ENCODE measurements at regions not wholly inside any gene's neighbourhood (a gene's known extent, or its start where the extent isn't known, plus 50 kb on each side); places are given as distances from the start of the nearest gene placed in this dataset.

DNA sequence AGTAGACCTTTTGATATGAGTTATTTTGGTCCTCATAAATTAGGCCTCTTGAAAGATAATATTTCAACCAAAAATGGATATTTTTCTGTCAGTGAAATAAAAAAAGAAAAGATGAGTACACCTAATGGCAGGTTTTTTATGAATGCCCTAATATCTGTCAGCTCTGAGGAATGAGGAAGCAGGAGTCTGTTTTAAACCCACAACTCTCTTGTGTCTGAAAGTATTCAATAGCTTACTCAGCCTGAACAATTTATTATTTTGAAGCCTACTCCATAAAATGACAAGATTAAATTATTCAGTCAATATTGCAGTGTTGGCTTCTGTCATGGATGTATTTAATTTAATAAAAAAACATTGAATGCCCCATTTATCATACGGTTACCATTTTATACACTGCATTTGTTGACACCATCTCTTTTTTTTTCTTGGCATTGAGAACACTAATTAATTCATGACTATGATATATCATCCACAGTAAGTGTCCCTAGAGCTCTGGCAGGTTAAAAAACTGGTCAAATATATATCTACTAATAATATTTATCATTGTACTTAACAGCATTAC, 548.2 kb downstream of the CBLN2 start:
- no peak for DNase-seq (ENCODE audit: low spot score)
- TF ChIP-seq, protein P1, sequence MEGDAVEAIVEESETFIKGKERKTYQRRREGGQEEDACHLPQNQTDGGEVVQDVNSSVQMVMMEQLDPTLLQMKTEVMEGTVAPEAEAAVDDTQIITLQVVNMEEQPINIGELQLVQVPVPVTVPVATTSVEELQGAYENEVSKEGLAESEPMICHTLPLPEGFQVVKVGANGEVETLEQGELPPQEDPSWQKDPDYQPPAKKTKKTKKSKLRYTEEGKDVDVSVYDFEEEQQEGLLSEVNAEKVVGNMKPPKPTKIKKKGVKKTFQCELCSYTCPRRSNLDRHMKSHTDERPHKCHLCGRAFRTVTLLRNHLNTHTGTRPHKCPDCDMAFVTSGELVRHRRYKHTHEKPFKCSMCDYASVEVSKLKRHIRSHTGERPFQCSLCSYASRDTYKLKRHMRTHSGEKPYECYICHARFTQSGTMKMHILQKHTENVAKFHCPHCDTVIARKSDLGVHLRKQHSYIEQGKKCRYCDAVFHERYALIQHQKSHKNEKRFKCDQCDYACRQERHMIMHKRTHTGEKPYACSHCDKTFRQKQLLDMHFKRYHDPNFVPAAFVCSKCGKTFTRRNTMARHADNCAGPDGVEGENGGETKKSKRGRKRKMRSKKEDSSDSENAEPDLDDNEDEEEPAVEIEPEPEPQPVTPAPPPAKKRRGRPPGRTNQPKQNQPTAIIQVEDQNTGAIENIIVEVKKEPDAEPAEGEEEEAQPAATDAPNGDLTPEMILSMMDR (IDR thresholded peaks at IDR 0.05; ENCODE audit: extremely low read depth, missing control alignments) = no peak

DNA sequence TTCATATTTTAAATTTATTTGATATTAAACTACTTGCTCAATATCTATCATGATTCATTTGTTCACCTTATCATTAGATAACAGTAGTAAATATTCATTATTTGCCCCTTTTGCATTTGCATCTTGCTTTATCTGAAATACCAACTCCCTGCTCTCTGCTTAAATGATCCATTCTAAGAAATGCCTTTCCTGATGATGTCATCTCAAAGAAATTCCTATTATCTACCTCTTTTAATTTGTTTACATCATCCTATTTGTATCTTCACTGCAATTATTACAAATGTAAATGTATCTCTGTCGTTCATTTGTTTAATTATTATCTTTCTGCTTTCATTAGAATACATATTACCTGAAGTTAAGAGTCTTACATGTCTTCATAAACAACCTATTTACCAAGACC, 549.9 kb downstream of the CBLN2 start:
- no peak for DNase-seq (ENCODE audit: low spot score)
- TF ChIP-seq, protein P1 (IDR thresholded peaks at IDR 0.05; ENCODE audit: extremely low read depth, missing control alignments) = no peak

DNA sequence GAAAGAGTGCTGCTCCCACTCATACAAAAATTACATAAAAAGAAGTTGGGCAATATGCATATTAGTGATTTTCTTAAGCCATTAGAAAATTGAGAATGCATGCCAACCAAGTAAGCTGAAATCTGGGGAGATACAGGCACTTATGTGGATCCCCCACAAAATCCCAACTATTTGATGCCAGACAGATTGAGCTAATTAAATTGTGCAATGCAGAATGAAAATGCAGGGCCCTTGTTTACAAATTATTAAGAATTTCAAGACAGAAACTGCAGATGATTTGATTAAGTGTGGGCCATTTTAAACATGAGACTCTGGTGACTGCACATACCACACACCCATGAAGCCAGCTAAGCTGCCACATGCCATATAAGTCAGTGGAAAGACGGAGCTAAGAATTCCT, 554.5 kb downstream of the CBLN2 start:
- TF ChIP-seq, protein P1 (IDR thresholded peaks at IDR 0.05; ENCODE audit: extremely low read depth, missing control alignments) = no peak
- DNase-seq (ENCODE audit: low spot score) = no peak

DNA sequence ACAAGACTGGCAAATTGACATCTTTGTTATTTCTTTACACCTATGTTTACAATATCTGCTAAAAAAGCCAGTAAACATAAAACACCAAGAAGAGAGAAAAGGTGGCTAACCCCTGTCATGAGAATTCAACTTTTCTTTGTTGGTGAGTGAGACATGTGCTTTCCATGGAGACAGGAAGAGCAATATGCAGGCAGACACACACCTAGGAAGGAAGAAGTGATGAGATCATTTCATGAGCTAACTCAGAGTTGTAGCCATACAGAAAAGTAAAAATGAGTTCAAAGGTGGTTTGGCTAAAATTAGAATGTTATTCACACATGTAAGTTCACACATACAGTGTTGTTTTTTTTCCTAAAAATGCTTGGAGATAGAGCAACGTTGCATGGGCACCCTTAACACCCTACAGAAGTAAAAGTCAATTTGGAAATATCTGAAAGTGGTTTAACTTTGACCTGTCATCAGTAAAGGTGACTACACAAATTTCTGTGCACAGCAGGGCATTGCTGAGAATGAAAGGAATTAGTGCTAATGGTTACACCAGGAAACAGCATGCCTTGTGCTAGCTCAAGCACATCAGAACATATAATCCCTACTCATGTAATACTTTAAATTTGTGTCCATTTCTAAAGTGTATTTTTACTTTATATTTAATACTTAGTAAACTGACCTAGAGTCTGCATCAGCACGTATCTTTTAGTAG, 557.6 kb downstream of the CBLN2 start:
- TF ChIP-seq, protein P1 (IDR thresholded peaks at IDR 0.05; ENCODE audit: extremely low read depth, missing control alignments) = no peak
- no peak for DNase-seq (ENCODE audit: low spot score)

DNA sequence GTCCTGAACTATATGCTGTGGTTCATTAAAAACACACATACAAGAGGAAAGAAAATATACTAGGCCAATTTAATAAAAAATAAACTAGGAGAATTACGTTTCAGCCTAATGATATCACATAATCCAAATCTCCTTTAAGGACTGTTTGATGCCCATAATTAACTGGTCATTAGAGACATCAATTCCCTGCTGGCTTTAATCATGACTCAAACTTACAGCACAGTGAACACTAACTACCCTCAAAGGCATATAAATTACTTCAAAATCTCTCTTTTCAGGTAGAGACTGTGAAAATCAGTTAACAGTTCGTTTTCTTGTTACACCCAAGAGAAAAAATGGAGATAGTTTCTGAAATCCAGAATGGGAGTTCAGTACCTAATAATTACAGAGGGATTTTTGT, 567.4 kb downstream of the CBLN2 start:
- TF ChIP-seq, protein P1 (IDR thresholded peaks at IDR 0.05; ENCODE audit: extremely low read depth, missing control alignments) = no peak
- DNase-seq (ENCODE audit: low spot score) = no peak

DNA sequence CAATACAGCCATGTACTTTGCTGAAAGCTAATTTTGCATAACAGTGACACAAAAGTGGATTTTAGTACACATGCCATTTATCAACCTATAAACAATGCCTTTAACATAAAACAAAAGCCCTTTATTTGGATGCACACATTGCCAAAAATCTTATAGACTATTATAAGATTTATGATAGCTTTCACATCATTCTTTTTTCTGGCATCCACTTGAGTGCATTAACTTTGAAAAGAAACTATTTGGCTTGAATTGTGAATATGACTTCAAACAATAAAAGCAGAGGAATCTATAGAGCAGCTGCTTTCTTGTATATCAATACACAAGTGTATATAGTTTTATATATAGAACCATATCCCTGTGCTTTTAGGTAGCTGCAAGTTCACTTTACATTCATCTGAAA, 577.4 kb downstream of the CBLN2 start:
- no peak for DNase-seq (ENCODE audit: low spot score)
- TF ChIP-seq, protein P1 (IDR thresholded peaks at IDR 0.05; ENCODE audit: extremely low read depth, missing control alignments) = no peak

DNA sequence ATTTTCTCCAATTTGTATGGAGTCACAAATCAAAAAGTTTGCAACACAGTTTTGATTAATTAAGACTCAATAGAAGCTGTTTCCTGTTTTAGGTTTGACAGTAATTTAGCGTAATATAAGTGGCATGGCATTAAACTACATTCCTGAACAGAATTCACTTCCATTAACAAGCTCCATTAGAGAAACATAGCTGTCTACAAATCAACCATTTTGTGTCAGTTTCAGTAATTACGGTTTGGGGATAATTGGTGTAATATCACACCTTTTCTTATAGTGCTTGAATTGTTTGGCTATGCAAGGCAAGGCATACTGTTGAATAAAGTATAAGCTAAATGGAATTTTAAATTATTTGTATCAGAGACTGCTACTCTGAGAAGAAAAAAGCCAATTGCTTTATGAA, 585.5 kb downstream of the CBLN2 start:
- TF ChIP-seq, protein P1 (IDR thresholded peaks at IDR 0.05; ENCODE audit: extremely low read depth, missing control alignments) = no peak

More for the DNA sequence above, 585.5 kb downstream of the CBLN2 start:
- no peak for DNase-seq (ENCODE audit: low spot score)
